HG02870 (cell line): ENCODE measurements at regions not wholly inside any gene's neighbourhood (a gene's known extent, or its start where the extent isn't known, plus 50 kb on each side); places are given as distances from the start of the nearest gene placed in this dataset.

ENCODE experiments used
- ATAC-seq: cut with Tn5 transposase; IDR thresholded peaks from one replicate; pipeline ENCODE4 v1.9.1; 2021; ENCODE audit warnings: mild to moderate bottlenecking, moderate library complexity; ENCODE audit not compliant: unreplicated experiment

DNA sequence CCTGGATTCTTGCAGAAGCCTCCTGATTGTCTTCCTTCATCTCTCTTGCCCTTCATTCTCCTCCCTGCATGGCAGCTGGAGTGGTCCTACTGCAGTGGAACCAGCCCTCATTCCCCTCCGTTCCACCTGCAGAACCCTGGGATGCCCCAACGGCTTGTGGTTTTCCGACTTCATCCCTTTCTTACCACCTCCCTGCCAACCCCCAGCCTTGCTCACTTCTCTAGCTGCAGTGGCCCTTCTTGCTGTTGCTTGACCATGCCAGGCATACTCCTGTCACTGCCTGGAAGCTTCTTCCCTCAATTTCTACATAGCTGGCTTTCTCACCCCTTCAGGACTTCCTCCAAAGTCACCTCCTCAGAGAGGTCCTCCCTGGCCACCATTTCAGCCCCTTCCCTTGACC lies 123.3 kb downstream of the BEGAIN start:
- ATAC-seq = no peak

GRCh38 chr14:100466111-100466856 lies 120.9 kb downstream of the BEGAIN start:
- no peak for ATAC-seq

GRCh38 chr14:100467046-100467750 lies 120.0 kb downstream of the BEGAIN start:
- no peak for ATAC-seq

DNA sequence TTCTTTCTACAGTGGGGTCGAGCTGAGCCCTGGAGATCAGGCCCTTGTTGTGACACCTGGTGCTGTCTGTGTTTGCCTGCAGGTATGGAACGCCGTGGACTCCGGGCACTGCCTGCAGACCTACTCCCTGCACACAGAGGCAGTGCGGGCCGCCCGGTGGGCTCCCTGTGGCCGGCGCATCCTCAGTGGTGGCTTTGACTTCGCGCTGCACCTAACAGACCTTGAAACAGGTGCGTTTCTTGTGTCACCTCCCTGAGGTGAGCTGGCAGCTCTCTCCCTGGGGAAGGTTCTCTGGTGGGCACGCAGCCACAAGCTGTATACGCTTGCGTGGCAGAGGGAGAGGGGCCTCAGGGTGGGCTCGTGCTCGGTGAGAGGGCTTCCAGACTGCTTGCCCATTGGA lies 119.3 kb downstream of the BEGAIN start:
- ATAC-seq = no peak

GRCh38 chr14:100468557-100468956 lies 118.7 kb downstream of the BEGAIN start:
- no peak for ATAC-seq

- ATAC-seq = no peak
These were observed 117.3 kb downstream of the BEGAIN start for GRCh38 chr14:100469632-100470522.

GRCh38 chr14:100470523-100470897 lies 116.7 kb downstream of the BEGAIN start:
- no peak for ATAC-seq

DNA sequence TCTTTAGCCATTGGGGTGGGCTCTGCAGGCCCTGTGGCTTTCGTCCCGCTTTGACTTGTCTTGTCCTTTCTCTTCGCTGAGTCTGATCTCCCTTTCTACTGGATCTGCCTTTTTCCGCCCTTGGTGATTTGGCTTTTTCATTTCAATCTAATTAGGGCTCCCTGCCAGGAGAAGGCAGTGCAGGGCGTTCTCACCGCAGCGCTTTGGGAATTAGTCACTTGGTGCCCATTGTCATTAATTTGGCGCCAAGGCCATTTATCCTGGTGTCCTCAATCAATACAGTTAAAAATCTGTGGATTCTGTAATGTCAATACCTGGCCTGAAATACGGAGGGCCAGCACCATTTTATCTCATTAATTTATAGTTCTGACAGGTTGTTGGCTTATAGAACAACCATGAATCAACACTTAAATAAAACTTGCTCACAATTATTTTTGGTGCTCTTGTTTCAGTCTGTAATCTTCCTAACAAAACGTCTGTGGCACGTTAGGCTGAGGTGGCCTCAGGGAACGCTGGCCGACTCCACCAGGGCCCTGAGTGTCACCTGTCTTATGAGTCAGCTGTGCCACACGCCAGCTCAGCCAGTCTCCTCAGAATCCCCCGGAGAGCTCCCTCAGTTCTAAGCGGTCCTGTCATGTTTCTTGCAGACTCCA lies 115.7 kb downstream of the BEGAIN start:
- ATAC-seq = no peak

DNA sequence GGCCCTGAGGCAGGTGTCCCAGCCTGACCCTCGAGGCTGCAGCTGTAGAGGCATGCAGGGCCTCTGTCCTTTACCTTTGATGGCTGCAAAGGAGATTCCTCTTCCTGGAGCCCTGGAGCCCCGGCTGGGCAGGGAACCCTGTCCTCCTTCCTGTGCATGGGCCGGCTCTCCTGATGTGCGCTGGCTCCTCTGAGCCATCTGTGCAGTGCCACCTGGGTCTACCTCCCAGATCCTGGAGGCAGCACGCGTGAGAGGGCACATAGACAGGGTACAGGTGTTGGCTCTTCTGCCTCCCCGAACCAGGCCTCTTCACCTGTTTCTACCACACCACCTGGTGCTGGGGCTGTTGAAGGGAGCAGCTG lies 115.1 kb downstream of the BEGAIN start:
- ATAC-seq = no peak

DNA sequence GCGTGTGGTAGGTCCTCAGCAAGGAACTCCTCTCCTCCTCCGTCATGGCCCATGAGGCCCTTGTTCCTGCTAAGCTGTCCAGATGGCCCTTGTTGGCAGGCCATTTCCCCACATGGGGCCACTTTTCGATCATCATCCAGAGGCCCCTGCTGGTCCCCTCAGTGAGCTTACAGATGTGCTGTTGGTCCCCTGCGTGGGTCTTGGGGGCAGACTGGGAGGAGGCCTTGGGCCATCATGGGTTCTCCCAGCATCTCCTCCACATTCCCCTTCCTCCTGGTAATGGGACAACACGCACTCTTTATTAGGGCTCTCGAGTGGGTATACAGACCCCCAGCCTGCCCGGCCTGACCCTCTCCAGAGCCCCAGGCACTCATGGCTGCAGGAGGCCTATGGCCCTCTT lies 114.7 kb downstream of the BEGAIN start:
- no peak for ATAC-seq

GRCh38 chr14:100473249-100473648 lies 114.0 kb downstream of the BEGAIN start:
- no peak for ATAC-seq

DNA sequence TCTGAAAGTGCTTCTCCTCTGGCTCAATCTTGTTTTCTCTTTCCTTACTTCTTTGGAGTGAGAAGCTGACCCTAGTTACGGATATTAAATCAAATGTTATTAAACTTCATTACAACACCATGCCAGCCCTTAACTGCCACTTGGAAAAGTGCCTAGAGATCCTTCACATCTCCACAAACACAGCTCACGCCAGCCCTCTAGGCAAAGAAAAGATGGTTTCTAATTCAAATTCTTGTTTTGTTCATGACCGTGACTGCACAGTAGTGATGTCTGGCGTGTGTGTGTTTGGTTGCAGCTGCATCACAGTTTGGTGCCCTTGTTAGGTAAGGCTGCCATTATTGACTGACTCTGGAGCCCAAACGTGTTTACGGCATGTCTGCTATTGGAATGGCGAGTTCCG lies 113.0 kb downstream of the BEGAIN start:
- no peak for ATAC-seq

GRCh38 chr14:100475268-100475667 lies 111.9 kb downstream of the BEGAIN start:
- no peak for ATAC-seq

DNA sequence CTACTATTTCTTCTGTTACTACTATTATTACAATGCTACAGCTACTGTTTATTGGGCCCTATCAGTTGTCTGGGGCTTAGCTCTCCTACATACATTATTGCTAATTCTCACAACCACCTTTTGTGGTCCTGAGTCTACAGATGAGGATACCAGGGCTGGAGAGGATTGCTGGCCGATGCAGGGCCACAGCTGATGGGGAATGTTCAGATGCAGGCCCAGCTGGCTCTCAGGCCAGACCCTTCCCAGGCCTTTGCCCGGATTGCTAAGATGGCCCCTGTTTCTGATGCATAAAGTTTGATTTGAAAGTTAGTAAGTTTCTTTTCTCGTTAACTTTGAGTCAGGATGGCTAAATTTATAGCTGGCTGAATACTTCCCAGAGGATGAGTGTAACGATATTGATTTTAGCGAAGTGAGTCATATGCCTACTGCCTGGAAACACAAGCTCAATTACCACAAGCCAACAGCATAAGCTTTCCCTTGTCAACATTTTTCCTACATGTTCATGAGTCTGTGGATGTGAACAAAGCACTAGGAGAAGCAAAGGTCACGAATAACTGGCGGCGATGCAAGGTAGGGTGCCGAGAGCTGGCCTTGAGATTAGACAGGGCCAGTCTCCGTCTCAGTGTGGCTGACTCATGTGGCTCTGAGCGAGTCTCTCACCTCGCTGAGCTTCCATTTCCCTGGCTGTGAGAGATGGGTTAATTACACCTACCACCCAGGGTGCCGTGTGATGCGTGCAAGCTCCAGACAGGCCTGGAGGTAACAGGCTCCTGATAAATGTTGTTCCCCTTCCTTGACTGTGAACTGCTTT lies 111.0 kb downstream of the BEGAIN start:
- no peak for ATAC-seq

DNA sequence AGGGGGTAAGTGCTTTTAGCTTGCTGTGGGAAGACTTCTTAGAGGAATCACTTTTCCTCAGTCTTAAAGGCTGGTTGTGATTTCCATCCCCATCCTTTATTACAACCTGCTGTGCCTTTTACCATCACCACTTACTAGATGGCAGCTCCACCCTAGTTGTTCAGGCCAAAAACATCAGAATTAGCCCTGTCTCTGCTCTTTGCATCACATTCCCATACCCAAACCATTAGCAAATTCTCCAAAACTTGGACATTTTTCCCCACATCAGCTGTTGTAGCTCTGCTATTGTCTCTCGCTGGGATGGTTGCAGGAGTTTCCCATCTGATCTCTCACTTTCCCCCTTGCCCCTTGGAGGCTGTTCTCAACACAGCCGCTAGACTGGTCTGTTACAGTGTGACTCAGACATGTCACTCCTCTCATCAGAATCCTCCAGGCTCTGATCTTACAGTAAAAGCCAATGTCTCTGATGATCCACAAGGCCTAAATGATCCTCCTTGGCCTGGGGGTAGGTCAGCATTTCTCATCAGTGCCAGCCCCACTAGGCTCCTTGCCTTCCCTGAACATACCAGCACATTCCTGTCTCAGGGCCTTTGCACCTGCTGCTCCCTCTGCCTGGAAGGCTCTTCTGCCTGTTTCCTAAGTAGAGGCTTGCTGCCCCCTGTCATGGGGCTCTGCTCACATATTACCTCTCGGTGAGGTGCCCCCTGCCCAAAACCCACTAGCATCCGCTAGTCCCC lies 102.5 kb downstream of the BEGAIN start:
- ATAC-seq = no peak

GRCh38 chr14:100486025-100486828 lies 101.0 kb downstream of the BEGAIN start:
- ATAC-seq = peak; percentile 67
